ENCODE measurements at regions not wholly inside any gene's neighbourhood (a gene's known extent, or its start where the extent isn't known, plus 50 kb on each side); places are given as distances from the start of the nearest gene placed in this dataset.

GRCh38 chr15:53395871-53396270 is 363.6 kb downstream of the WDR72 start:
- TF ChIP-seq POLR2A (IDR thresholded peaks at IDR 0.05) (no peak), CTCF (IDR thresholded peaks at IDR 0.05) (no peak), POLR2AphosphoS5 (IDR thresholded peaks at IDR 0.05; ENCODE audit: insufficient read depth in 1 of 2, low read depth in 1 of 2) (no peak)

All from vagina (tissue), 2 donors.